HG03039 (cell line): ENCODE measurements at regions not wholly inside any gene's neighbourhood (a gene's known extent, or its start where the extent isn't known, plus 50 kb on each side); places are given as distances from the start of the nearest gene placed in this dataset.
A peak's percentile ranks its signal among the peaks of the same experiment; 100 is the strongest.

Source experiments
- ATAC-seq: cut with Tn5 transposase; IDR thresholded peaks from one replicate; pipeline ENCODE4 v1.9.1; 2021; ENCODE audit warnings: mild to moderate bottlenecking, moderate library complexity; ENCODE audit not compliant: unreplicated experiment

DNA sequence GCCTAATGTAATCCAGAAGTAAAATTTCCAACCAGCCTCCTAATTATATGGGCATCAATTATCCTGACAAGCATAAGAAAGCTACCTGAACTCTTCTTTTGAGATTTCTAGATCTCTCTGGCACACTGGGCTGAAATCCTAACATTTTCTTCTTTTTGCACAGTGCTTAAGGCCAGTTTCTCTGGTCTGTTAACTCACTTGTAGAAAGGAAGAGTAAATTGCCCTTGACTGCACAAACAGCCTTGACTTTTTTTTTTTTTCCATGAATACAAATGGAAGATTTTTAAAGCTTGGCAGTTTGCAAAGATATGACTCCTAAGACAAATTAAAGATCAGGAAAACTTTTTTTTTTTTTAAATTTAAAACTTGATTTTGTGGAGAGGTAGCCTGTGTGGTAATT, 291.2 kb upstream of the MON1B start:
- ATAC-seq, result no peak

DNA sequence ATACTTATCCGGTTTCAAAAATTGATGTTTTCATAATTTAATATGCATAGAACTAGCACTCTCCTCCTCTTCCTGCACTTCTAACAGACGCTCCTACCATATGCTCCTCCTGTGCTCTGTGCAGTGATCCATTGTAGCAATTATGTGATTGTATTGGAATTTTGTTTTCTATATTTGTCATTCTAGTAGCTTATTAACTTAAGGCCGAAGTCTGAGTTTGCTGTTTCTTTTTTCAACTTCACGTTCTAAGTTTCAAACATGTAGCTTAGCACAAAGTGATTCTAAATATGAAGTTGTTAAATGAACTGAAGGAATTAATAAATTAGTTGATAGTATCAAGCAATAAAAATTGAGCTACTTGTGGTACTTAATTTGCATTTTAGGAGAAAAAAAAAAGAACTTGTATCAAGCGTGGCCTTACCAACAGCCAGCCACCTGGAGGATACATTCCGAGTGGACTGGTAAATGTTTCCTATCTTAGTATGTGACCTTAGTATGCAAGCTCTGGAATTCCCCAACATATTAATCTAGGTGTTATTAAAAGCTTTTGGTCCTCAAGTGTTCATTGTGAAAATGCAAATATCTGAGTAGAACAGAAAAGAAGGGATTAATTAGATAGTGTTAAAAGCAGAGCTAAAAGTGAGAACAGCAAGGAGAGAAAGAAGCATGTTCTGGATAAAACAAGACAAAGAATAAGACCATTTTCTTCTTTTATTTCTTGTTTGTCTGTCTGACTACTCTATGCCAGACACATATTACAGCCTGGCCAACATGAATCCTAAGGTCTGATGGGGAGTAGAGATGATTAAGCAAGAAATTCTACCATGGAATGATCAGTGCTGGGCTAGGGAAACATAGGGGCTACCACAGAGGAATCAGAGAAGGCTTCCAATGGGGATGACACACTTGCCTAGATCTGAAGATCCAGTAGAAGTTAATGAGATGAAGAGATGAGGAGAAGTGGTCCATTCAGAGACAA, 290.4 kb upstream of the MON1B start:
- ATAC-seq, result no peak

DNA sequence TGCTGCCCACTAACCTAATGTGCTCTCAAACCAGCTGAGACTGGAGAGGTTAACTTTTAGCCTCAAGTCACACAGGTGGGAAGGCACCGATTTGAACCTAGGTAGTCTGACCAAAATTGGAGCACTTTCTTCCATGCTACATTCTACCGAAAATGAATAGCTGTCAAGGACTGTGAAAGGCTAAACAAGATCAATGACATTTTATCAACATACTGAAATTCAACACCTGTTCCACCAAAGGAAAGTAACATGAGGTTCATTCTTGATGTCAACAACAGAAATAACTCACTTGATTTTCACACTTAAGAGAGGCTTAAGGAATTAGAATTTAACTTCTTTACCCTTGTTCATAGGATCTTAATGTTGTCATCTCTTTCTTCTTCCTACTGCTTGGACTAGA, 284.4 kb upstream of the MON1B start:
- ATAC-seq, result no peak

DNA sequence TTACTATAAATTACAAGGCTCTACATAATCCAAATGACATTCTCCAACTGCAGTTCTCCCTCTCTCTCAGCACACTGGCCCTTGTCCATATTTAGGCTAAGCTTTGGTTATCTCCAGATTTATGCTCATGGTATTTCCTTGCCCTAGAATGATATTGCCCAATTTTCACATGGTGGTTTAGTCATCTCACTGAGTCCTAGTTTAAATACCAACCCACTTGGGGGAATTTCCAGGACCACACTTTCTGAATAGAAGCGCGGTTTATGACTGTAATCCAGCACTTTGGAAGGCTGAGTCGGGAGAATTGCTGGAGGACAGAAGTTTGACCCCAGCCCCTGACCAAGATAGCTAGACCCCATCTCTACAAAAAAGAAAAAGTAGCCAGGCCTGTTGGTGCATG, 280.1 kb upstream of the MON1B start:
- no peak for ATAC-seq

DNA sequence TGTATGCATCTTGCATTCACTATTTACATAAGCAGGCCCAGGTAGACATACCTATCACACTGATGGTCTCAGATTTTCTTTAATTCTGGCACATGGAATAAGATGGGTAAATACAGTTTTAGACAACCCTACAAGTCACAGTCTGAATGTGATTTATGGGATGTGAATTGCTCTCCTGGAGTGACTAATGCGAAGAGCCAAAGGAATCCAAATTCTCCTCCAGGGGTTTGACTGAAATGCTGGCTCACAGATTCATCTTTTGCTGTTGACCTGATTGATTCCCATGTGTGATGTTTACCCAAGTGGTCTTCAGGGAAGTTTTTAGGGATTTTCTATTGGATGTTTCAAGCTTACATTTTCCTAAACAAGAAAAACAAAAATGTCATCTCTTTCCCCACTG, 277.9 kb upstream of the MON1B start:
- ATAC-seq, result no peak

DNA sequence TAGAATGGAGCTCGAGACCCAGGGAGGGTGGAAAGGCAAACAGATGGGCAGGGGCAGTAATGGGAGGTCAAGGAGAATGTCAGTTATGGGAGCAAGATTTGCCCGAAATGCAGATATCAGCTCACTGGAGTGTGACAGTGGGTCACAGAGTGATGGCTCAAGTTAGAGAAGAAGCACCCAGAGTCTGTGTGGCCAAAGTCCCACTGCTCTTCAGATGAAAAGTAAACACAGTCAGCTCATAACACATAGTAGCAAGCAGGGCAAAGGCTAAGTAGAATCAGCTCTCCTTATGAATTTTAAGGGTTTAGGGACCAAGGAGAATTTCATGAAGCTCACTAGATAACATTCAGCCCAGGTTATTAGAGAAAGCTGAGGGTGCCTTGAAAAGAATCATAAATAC, 264.9 kb upstream of the MON1B start:
- no peak for ATAC-seq

DNA sequence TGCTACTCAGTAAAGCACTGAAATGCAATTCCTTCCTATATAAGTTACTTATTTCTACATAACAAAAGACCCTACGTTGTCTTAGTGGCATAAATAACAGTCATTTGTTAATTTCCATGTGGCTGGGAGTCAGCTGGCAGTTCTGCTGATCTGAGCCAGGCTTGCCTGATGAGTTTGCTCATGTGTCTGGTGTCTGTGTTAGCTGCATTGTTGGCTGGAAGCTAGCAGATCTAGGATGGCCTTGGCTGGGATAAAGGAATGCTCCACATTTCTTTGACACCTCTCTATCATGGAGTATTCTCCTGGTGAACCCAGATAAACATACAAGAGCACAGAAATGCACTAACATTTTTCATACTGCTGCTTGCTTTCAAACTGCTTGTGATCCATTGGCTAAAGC, 264.4 kb upstream of the MON1B start:
- ATAC-seq, result no peak

DNA sequence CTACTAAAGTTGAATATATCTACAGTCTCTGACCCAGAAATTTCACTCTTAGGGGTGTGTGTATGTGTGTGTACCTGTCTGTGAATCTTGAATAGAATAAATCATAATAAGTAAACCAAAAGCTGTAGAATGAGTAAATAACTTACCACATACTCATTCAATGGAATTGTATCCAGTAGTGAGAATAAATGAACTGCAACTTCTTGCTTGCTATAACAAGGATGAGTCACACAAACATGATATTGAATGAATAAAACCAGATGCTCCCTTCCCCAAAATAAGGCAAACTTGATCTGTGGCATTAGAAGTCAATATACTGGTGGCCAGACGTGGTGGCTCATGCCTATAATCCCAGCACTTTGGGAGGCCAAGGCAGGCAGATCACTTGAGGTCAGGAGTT, 259.8 kb upstream of the MON1B start:
- no peak for ATAC-seq

DNA sequence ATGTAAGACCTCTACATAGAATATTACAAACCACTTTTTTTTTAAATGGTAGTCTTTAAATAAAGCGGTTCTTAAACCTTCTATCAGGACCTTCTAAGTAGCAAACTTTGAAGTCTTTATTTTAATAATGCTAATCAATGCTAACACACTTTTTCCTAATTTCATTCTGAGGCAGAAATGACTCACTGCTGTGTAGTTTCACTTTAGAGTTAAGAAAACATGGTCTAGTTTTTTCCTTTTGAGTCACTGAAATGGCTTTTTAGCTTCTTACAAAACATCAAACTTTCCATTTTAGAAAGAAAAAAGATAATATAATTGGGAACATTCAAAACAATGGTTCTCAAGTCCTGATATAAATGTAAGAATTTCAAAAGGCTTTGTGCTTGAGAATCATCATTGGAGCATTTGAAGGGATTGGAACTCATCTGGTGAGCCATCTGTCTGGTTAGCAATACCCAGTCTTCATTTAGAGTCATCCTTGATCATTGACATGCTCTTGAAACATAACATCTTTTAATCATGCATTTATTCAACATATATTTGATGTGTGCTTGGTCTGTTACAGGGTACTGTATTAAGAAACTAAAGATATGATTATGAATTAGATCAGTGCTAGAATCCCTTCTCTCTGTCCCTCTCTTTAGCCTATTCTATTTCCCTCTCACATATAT, 258.3 kb upstream of the MON1B start:
- ATAC-seq, result no peak

DNA sequence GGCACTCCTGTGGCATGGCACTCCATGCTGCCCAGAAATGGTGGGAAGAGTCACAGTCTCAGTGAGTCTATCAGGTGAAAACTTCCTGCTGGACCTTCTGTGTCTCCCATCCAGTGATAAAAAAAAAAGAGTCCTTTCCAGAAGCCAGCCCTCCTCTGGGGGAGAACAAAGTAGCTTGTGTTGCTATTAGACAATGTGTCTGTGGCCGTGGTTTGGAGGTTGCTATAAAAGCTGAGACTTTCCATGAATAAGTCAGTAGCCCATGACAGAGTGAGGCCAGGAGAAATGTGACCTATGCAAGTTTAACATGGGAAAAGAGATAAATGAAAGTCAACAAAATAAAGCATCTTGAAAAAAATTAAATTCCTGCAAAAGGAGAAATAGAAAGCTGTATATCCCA, 250.7 kb upstream of the MON1B start:
- no peak for ATAC-seq

DNA sequence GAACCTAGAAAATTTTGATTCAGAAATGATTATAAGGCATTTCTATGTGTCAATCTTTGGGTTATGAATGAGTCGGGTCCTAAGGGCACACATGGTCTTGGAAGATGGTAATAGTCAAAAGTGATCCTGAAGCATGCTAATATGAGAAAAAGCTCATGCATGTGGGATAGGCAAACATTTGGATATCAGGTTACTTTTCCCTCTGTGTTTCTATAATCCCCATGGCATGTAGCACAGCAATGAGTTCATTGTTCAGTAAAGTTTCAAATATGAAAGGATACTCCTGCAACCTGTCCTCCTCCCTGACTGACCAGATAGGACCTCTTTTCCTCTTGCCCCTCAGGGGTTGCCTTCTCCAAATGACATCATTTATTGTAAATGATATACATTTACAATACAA, 249.9 kb upstream of the MON1B start:
- ATAC-seq, result no peak

DNA sequence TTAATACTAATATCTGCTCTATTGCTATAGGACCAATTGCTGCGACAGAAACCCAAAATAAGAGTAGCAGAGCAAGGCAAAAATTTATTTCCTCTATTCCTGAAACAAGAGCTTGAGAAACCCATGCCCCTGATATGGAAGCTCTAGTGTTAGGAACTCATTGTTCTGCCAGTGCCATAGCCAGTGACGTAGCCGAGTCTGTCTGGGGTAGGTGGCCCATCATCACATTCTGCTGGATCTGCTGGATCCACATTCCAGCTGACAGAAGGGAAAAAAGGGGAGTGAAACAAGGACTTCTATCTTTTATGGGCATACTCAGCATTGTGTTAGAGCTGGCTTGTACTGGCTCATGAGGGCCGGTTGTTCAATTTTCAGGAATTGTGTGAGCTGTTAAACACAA, 248.9 kb upstream of the MON1B start:
- ATAC-seq, result no peak

DNA sequence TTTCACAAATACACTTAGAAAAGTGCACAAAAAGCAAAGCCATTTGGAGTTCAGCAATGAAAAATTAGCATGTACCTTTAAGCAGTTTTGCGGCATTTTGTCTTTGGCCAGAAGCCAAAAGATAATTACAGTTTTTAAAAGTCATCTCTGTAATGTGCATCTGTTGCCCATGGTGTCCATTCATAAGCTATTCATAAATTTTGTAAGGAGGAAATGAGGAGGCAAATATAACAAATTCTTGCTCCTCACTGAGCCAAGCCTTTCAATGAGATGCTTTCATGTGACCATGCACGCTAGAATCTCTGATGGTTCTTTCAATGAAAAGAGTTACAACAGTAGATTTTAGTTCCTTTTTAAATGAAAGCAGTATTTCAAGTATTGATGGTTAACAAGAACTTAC, 247.1 kb upstream of the MON1B start:
- no peak for ATAC-seq

DNA sequence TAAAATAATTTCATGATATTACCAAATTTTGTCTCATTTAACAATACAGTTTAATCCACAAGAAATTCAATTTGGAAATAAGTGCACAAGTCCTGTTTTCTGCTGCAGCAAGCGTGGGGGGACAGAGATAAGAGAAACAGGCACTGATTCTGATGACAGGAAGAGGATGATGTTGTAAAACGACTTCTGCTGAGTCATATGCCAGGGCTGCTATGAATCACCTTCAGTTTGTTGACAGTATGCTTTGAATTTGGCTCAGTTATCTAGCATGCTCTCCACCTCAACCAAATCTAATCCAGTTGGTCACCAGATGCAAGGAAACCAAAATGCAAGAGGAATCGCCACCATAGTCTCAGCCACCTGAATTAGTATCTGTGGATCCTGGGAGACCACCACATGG, 244.1 kb upstream of the MON1B start:
- no peak for ATAC-seq

DNA sequence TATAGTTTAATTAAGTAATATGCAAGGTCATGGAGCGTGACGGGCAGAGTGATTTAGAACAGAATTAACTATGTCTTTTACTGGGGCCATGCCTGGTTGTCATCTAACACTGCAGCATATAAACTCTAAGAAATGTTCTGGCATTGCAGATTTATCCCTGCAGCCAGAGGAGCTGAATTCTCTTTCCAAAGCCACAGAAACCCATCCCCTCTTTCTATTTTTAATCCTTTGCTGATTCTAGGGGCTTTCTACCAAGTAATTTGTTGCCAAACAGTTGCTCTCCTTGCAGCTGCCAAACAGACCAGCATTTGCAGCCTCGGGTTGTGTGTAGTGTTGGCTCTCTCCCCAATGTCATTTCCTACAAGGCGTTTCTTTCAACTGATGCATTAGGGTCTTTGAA, 243.2 kb upstream of the MON1B start:
- no peak for ATAC-seq

DNA sequence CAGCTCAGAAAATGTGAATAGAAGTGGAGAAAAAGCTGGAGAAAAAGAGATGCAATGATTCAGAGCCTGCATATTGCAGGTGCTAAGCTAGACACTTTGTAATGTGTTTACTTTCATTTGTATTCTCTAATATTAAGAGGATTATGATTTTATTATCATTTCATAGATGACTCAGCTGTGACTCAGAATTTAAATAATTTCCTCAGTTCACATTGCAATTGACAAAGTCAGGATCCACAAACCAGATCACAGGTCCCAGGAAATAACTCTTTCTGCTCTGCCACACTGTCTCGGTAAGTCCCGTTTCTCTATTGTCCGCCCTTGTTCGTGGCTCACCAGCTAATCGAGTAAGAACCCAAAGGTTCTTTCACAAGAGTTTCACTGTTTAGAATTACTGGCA, 235.4 kb upstream of the MON1B start:
- no peak for ATAC-seq

DNA sequence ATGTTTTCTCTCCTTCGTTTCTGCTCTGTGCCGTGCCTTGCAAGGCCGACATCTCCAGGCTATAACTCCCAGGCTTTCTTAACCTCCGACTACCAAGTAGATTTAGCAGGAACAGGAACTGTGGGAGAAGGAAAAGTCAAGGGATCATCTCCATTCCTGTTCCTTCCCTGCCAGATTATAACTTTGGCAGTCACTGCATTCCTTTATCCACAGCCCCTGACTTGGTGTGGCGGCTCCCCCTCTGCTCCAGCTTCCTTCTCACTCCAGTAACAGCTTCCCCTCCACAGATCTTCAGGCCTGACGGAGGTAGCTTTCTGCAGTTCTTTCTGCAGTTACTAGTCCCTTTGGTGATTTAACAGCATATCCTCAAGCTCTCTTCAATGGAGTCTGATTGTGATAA, 234.6 kb upstream of the MON1B start:
- ATAC-seq, result no peak

DNA sequence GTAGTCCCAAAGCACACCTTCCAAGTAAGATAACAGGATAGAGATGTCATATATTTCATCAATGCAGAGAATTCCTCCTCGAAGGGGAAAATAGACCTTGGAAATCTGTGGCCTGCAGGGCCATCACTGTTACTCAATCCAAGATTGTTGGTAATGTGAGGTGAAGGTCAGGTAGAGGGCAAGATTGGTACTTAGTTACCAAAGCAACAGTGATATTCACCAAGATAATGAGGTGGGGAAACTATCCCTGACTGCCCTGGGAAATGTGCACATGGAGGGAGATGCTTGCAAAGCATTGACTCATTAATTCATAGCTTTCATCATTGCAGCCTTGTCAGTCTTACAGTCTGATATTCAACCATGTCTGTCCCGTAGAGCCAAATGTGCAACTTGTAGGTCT, 234.1 kb upstream of the MON1B start:
- ATAC-seq, result no peak

DNA sequence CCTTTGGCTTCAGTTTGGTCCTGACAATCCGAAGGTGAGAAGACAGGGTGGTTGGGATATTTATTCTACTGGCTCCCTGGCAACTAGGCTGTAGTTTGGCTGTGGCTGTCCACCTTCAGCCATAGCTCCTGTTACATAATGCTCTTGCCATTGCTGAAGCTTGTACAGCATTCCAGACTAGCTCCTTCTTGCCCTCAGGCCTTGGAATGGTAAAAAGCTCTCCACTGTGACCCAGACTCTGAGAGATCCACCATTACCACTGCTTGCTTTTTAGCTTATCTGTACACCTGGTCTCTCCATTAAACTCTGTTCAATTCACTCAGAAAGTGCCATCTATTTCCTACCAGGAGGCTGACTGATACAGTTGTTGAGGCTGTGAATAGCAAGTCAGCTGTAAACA, 231.8 kb upstream of the MON1B start:
- ATAC-seq, result no peak

DNA sequence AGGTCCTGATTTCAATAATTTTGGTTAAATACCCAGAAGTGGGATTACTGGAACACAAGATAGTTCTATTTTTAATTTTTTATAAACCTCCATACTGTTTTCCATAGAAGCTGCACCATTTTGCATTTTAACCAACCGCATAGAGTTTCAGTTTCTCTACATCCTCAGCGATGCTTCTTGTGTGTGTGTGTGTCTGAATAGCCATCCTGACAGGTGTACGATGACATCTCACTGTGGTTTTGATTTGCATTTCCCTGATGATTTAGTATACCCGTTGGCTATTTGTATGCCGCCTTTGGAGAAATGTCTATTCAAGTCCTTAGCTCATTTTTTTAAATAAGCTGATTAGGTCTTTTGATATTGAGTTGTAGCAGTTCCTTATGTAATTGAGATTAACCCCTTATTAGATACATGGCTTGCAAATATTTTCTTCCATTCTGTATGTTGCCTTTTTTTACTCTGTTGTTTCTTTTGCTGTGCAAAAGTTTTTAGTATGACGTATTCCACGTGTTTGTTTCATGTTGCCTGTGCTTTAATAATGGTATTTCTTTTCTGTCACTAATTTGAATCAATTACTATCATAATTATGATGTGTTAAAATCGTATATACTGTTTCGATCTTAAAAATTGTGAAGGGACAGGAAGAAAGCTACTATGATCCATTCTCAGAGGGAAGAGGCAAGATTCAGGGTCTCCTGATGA, 227.2 kb upstream of the MON1B start:
- peak; percentile 64 for ATAC-seq

DNA sequence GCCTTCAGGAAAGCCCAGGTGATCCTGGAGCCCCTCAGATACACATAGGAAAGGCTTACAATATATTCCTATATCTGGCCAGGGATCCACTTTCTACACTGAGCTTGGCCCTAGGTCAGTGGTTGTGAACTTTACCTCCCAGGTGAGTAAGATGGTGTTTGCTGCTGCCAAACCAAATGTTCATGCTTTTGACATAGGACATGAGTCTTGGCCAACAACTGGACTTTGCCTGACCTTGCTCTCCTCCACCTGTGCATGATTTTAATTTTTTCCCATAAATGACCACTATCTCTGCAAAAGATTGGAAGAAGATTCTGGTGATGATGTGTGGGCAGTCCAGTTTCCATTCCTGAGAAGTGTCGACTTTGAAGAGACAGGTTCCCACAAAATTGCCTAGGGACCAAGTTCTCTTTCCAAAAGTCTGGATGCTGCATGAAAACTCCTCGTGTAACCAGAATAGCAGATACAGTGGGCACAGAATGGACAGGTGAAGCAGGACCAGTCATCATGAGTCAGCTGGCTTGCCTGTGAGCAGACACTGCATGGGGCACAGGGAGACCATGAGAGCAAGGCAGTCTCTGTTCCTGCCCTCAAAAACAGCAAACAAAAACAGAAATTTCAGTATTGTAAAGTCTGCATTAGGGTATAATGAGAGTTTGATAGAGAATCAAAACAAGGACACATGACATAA, 226.4 kb upstream of the MON1B start:
- ATAC-seq, result no peak
